H9 (cell line): ENCODE measurements at regions not wholly inside any gene's neighbourhood (a gene's known extent, or its start where the extent isn't known, plus 50 kb on each side); places are given as distances from the start of the nearest gene placed in this dataset.

Experiments
- DNase-seq: peaks from one replicate; pipeline ENCODE4 v3.0.0-alpha.2; 2017
- H2AFZ ChIP-seq: one replicate; pipeline ENCODE4 v1.6.1; 2013; ENCODE audit warnings: mild to moderate bottlenecking, low read length, control low read depth, moderate library complexity
- H2AK5ac ChIP-seq: 2 replicates; pipeline ENCODE4 v1.6.1; 2013; ENCODE audit warnings: low read length, control low read depth, mixed read lengths; ENCODE audit not compliant: insufficient read length
- H2BK120ac ChIP-seq: one replicate; pipeline ENCODE4 v1.6.1; 2013; ENCODE audit warnings: low read depth, mild to moderate bottlenecking, low read length, control low read depth, inconsistent platforms; ENCODE audit not compliant: poor library complexity, severe bottlenecking
- H2BK12ac ChIP-seq: 2 replicates; pipeline ENCODE4 v1.6.1; 2013; ENCODE audit warnings: low read length, control low read depth, mixed read lengths, low read depth; ENCODE audit not compliant: insufficient read length
- H2BK15ac ChIP-seq: 2 replicates; pipeline ENCODE4 v1.6.1; 2013; ENCODE audit warnings: low read depth, low read length, control low read depth
- H2BK20ac ChIP-seq: one replicate; pipeline ENCODE4 v1.6.1; 2013; ENCODE audit warnings: low read depth, mild to moderate bottlenecking, low read length, control low read depth, inconsistent platforms; ENCODE audit not compliant: poor library complexity, severe bottlenecking
- H2BK5ac ChIP-seq: 2 replicates; pipeline ENCODE4 v1.6.1; 2013; ENCODE audit warnings: low read length, control low read depth, mixed read lengths; ENCODE audit not compliant: insufficient read length
- H3K14ac ChIP-seq: 2 replicates; pipeline ENCODE4 v1.6.1; 2013; ENCODE audit warnings: low read length, control low read depth; ENCODE audit not compliant: insufficient read depth
- H3K18ac ChIP-seq: 2 replicates; pipeline ENCODE4 v1.6.1; 2013; ENCODE audit warnings: low read depth, mild to moderate bottlenecking, mixed read lengths, low read length, control low read depth; ENCODE audit not compliant: insufficient read length
- H3K23ac ChIP-seq: 2 replicates; pipeline ENCODE4 v1.6.1; 2013; ENCODE audit warnings: low read length, control low read depth, mixed read lengths, low read depth; ENCODE audit not compliant: insufficient read length
- H3K23me2 ChIP-seq: 2 replicates; pipeline ENCODE4 v1.6.1; 2013; ENCODE audit warnings: low read depth, mild to moderate bottlenecking, mixed read lengths, low read length, control low read depth; ENCODE audit not compliant: insufficient read length, poor library complexity, severe bottlenecking
- H3K27ac ChIP-seq: 2 replicates; pipeline ENCODE4 v1.5.1; 2013; ENCODE audit warnings: low read length, control low read depth, mixed read lengths, low read depth; ENCODE audit not compliant: insufficient read length
- H3K27me3 ChIP-seq: 2 replicates; pipeline ENCODE4 v1.6.1; 2013; ENCODE audit warnings: low read length, control low read depth, inconsistent platforms; ENCODE audit not compliant: insufficient read depth
- H3K4ac ChIP-seq: 2 replicates; pipeline ENCODE4 v1.6.1; 2013; ENCODE audit warnings: low read depth, mild to moderate bottlenecking, control low read depth, inconsistent platforms, low read length, moderate library complexity
- H3K4me1 ChIP-seq: 2 replicates; pipeline ENCODE4 v1.6.1; 2013; ENCODE audit warnings: low read length, control low read depth, inconsistent platforms; ENCODE audit not compliant: insufficient read depth
- H3K4me2 ChIP-seq: 2 replicates; pipeline ENCODE4 v1.6.1; 2013; ENCODE audit warnings: low read length, control low read depth, mixed read lengths; ENCODE audit not compliant: insufficient read length, insufficient read depth
- H3K56ac ChIP-seq: 2 replicates; pipeline ENCODE4 v1.6.1; 2013; ENCODE audit warnings: low read depth, mild to moderate bottlenecking, mixed read lengths, low read length, control low read depth; ENCODE audit not compliant: insufficient read length
- H3K79me1 ChIP-seq: 2 replicates; pipeline ENCODE4 v1.6.1; 2013; ENCODE audit warnings: low read depth, mild to moderate bottlenecking, moderate library complexity, low read length, control low read depth, inconsistent platforms; ENCODE audit not compliant: insufficient read depth, poor library complexity, severe bottlenecking
- H3K79me2 ChIP-seq: 2 replicates; pipeline ENCODE4 v1.6.1; 2013; ENCODE audit warnings: low read length, control low read depth, inconsistent platforms; ENCODE audit not compliant: insufficient read depth
- H3K9ac ChIP-seq: 2 replicates; pipeline ENCODE4 v1.6.1; 2013; ENCODE audit warnings: low read length, control low read depth, mixed read lengths; ENCODE audit not compliant: insufficient read length; ENCODE audit errors: extremely low read depth
- H3K9me3 ChIP-seq: one replicate; pipeline ENCODE4 v1.6.1; 2013; ENCODE audit warnings: low read depth, low read length, inconsistent platforms; ENCODE audit not compliant: control insufficient read depth
- H3T11ph ChIP-seq: one replicate; pipeline ENCODE4 v1.6.1; 2013; ENCODE audit warnings: mild to moderate bottlenecking, low read length, control low read depth, inconsistent platforms
- H4K20me1 ChIP-seq: one replicate; pipeline ENCODE4 v1.6.1; 2013; ENCODE audit not compliant: control insufficient read depth, insufficient read length, insufficient read depth
- H4K5ac ChIP-seq: 2 replicates; pipeline ENCODE4 v1.6.1; 2013; ENCODE audit warnings: low read depth, mild to moderate bottlenecking, mixed read lengths, low read length, control low read depth; ENCODE audit not compliant: insufficient read length
- H4K8ac ChIP-seq: replicated peaks from 2 replicates; pipeline ENCODE4 v1.6.1; 2013; ENCODE audit warnings: low read length, control low read depth, mixed read lengths, low read depth; ENCODE audit not compliant: insufficient read length
- H4K91ac ChIP-seq: 2 replicates; pipeline ENCODE4 v1.6.1; 2013; ENCODE audit warnings: low read depth, mild to moderate bottlenecking, moderate library complexity, mixed read lengths, low read length, control low read depth; ENCODE audit not compliant: insufficient read length
- H3K27ac Mint-ChIP-seq, 3 experiments: 2 replicates in 2 of 3; 3 replicates in 1 of 3; pipeline ENCODE4 v1.8.0; 2020 to 2021; ENCODE audit warnings: mixed read lengths in 3 of 3, mild to moderate bottlenecking in 1 of 3, moderate library complexity in 1 of 3
- H3K27me3 Mint-ChIP-seq: 2 replicates; pipeline ENCODE4 v1.8.0; 2021; ENCODE audit warnings: low read depth, mild to moderate bottlenecking, moderate library complexity, mixed read lengths
- H3K36me3 Mint-ChIP-seq, 3 experiments: 2 replicates in 2 of 3; 3 replicates in 1 of 3; pipeline ENCODE4 v1.8.0; 2020 to 2021; ENCODE audit warnings: low read depth in 3 of 3, mixed read lengths in 3 of 3; ENCODE audit not compliant: insufficient read depth in 1 of 3
- H3K4me1 Mint-ChIP-seq, 2 experiments: 2 replicates each; pipeline ENCODE4 v1.8.0; 2020; ENCODE audit warnings: mixed read lengths in 2 of 2
- H3K4me3 Mint-ChIP-seq, 2 experiments: 2 replicates in 1 of 2; 3 replicates in 1 of 2; pipeline ENCODE4 v1.8.0; 2020 to 2021; ENCODE audit warnings: mild to moderate bottlenecking in 2 of 2, mixed read lengths in 2 of 2, moderate library complexity in 1 of 2
- H3K9me3 Mint-ChIP-seq, 2 experiments: 2 replicates in 1 of 2; 3 replicates in 1 of 2; pipeline ENCODE4 v1.8.0; 2020; ENCODE audit warnings: mild to moderate bottlenecking in 2 of 2, mixed read lengths in 2 of 2, moderate library complexity in 1 of 2
- WGBS: extraction: QIAGEN DNeasy Blood & Tissue Kit; methylation state at CpG from one replicate; pipeline ENCODE4 v1.1.7; 2013; ENCODE audit warnings: missing lambda C conversion rate, low lambda C conversion rate, mixed read lengths; ENCODE audit not compliant: insufficient read length; ENCODE audit errors: extremely low coverage; 5-methylcytosine and 5-hydroxymethylcytosine counted together
- TF ChIP-seq, protein P1 (sequence below): fragments of 200-600 bp; sonication (generic); conservative IDR thresholded peaks from 3 replicates; pipeline ENCODE4 v1.8.0; 2021; ENCODE audit warnings: antibody characterized with exemption, mild to moderate bottlenecking

DNA sequence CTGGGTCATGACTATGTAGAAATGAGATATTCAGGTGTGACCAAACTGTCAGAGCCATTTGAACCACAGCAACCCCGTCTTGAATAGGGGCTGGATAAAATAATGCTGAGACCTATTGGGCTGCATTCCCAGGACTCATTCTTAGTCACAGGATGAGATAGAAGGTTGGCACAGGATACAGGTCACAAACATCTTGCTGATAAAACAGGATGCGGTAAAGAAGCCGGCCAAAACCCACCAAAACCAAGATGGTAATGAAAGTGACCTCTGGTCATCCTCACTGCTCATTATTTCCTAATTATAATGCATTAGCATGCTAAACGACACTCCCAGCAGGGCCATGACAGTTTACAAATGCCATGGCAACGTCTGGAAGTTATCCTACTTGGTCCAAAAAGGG is 545.5 kb downstream of the TMEM114 start:
- TF ChIP-seq, protein P1, sequence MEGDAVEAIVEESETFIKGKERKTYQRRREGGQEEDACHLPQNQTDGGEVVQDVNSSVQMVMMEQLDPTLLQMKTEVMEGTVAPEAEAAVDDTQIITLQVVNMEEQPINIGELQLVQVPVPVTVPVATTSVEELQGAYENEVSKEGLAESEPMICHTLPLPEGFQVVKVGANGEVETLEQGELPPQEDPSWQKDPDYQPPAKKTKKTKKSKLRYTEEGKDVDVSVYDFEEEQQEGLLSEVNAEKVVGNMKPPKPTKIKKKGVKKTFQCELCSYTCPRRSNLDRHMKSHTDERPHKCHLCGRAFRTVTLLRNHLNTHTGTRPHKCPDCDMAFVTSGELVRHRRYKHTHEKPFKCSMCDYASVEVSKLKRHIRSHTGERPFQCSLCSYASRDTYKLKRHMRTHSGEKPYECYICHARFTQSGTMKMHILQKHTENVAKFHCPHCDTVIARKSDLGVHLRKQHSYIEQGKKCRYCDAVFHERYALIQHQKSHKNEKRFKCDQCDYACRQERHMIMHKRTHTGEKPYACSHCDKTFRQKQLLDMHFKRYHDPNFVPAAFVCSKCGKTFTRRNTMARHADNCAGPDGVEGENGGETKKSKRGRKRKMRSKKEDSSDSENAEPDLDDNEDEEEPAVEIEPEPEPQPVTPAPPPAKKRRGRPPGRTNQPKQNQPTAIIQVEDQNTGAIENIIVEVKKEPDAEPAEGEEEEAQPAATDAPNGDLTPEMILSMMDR: no peak
- Histone ChIP-seq H3K9ac (no peak overlapping the region), H3K56ac (no peak overlapping the region), H3K27me3 (no peaks in the 10 kb centered on the region), H3K4me1 (no peaks in the 10 kb centered on the region), H3K23me2 (no peaks in the 10 kb centered on the region), H3K9me3 (no peaks in the 10 kb centered on the region), H2BK12ac (no peak overlapping the region), H3K14ac (no peak overlapping the region), H4K8ac (no peak overlapping the region), H2BK120ac (no peak overlapping the region), H3K79me1 (no peaks in the 10 kb centered on the region), H2BK20ac (no peak overlapping the region), H3T11ph (no peak overlapping the region), H3K18ac (no peak overlapping the region), H4K5ac (no peak overlapping the region), H4K20me1 (no peaks in the 10 kb centered on the region), H2BK15ac (no peak overlapping the region), H4K91ac (no peak overlapping the region), H2BK5ac (no peak overlapping the region), H2AK5ac (no peak overlapping the region), H3K79me2 (no peaks in the 10 kb centered on the region), H3K23ac (no peak overlapping the region), H3K27ac (no peak overlapping the region), H3K4ac (no peak overlapping the region), H3K4me2 (no peak overlapping the region), H2AFZ (no peak overlapping the region)
- Mint-ChIP-seq H3K4me1 (no peaks in the 10 kb centered on the region), H3K4me3 (no peak overlapping the region), H3K27ac (no peak overlapping the region), H3K9me3 (no peaks in the 10 kb centered on the region; a peak in 1 of 5 replicates), H3K36me3 (no peaks in the 10 kb centered on the region; a peak in 1 of 7 replicates), H3K27me3 (peaks cover 7% of the 10 kb centered on the region)
- no peak for DNase-seq
- no CpG with 5 or more reads among the region's 5 CpGs for WGBS
